ENCODE measurements at regions not wholly inside any gene's neighbourhood (a gene's known extent, or its start where the extent isn't known, plus 50 kb on each side); places are given as distances from the start of the nearest gene placed in this dataset.

GRCh38 chr2:142796161-142796560, 81.3 kb upstream of the KYNU start:
- FAIRE-seq: no peak

GRCh38 chr2:142794850-142795249, 82.6 kb upstream of the KYNU start:
- H3K36me3 ChIP-seq (ENCODE audit: control insufficient read depth in 2 of 2, extremely low read depth in 1 of 2, insufficient read depth in 2 of 2, low read length in 2 of 2): no peaks in the 10 kb centered on the region
- H3K4me1 ChIP-seq (ENCODE audit: control insufficient read depth, extremely low read depth, insufficient read depth, low read length): no peaks in the 10 kb centered on the region
- dilution Hi-C loops (cut with MboI; ENCODE audit: extremely low pct_ligation_motif_present, low sequenced_read_pairs): no loop called here
- intact Hi-C loops (cut with micrococcal nuclease): loop anchor here (5.0 kb wide), 1 partner anchor 103 kb away; no protein-coding TSS in a partner anchor
- no peaks in the 10 kb centered on the region for H3K27me3 ChIP-seq (ENCODE audit: control insufficient read depth in 2 of 2, insufficient read depth in 2 of 2, low read length in 2 of 2)
- H3K27ac ChIP-seq (ENCODE audit: insufficient read depth, low read depth, low read length): no peak overlapping the region
- H3K9ac ChIP-seq (replicated peaks; ENCODE audit: extremely low read depth, insufficient read depth, low read length): no peak overlapping the region
- POLR2A ChIA-PET: no interaction called here
- FAIRE-seq (no peak), DNase-seq (ENCODE audit: low read depth, low spot score) (no peak)
- H4K20me1 ChIP-seq (replicated peaks; ENCODE audit: control insufficient read depth, extremely low read depth, insufficient read depth, low read length): no peaks in the 10 kb centered on the region
- no peaks in the 10 kb centered on the region for H3K9me1 ChIP-seq (replicated peaks; ENCODE audit: control insufficient read depth, extremely low read depth, insufficient read depth, low read length)
- TF ChIP-seq MYC (IDR thresholded peaks at IDR 0.05; ENCODE audit: low read depth, low read length) (no peak), CTCF (IDR thresholded peaks at IDR 0.05; ENCODE audit: extremely low read depth in 1 of 2, insufficient read depth in 1 of 2, low read depth in 1 of 2, low read length in 2 of 2) (no peak), JUN (IDR thresholded peaks at IDR 0.05; ENCODE audit: borderline replicate concordance, insufficient read depth, insufficient read length, low read depth) (no peak), MAX (IDR thresholded peaks at IDR 0.05; ENCODE audit: insufficient read depth, insufficient read length) (no peak), EZH2 (IDR thresholded peaks at IDR 0.05; ENCODE audit: borderline replicate concordance, low read depth, low read length, severe bottlenecking) (no peak), FOS (IDR thresholded peaks at IDR 0.05; ENCODE audit: borderline replicate concordance, insufficient read depth, low read length) (no peak), POLR2A (IDR thresholded peaks at IDR 0.05; ENCODE audit: low read depth, low read length) (no peak)
- CTCF ChIA-PET: interaction anchor here (2.3 kb wide), 1 partner anchor 185 kb away, joined by 11 read pairs; no protein-coding TSS in a partner anchor
- no TSS peak for BruUV-seq (replicated peaks)
- no peaks in the 10 kb centered on the region for H3K79me2 ChIP-seq (ENCODE audit: control insufficient read depth, insufficient read depth, low read length)
- no peaks in the 10 kb centered on the region for H3K9me3 ChIP-seq (replicated peaks; ENCODE audit: control insufficient read depth, insufficient read depth, low read length)
- no peak overlapping the region for H3K4me2 ChIP-seq (ENCODE audit: insufficient read depth, low read length)
- no peak overlapping the region for H3K4me3 ChIP-seq (replicated peaks in 1 of 3; ENCODE audit: insufficient read depth in 1 of 3, low read depth in 1 of 3, low read length in 3 of 3)
- no peak overlapping the region for H2AFZ ChIP-seq (ENCODE audit: low read depth, low read length)

More at GRCh38 chr2:142796161-142796560, 81.3 kb upstream of the KYNU start:
- Histone ChIP-seq H3K9ac (replicated peaks; ENCODE audit: extremely low read depth, insufficient read depth, low read length) (no peak overlapping the region), H3K79me2 (ENCODE audit: control insufficient read depth, insufficient read depth, low read length) (no peaks in the 10 kb centered on the region), H3K9me1 (replicated peaks; ENCODE audit: control insufficient read depth, extremely low read depth, insufficient read depth, low read length) (no peaks in the 10 kb centered on the region), H3K4me3 (replicated peaks in 1 of 3; ENCODE audit: insufficient read depth in 1 of 3, low read depth in 1 of 3, low read length in 3 of 3) (no peak overlapping the region), H3K27ac (ENCODE audit: insufficient read depth, low read depth, low read length) (no peak overlapping the region), H3K36me3 (ENCODE audit: control insufficient read depth in 2 of 2, extremely low read depth in 1 of 2, insufficient read depth in 2 of 2, low read length in 2 of 2) (no peaks in the 10 kb centered on the region), H4K20me1 (replicated peaks; ENCODE audit: control insufficient read depth, extremely low read depth, insufficient read depth, low read length) (no peaks in the 10 kb centered on the region), H3K9me3 (replicated peaks; ENCODE audit: control insufficient read depth, insufficient read depth, low read length) (no peaks in the 10 kb centered on the region), H3K27me3 (ENCODE audit: control insufficient read depth in 2 of 2, insufficient read depth in 2 of 2, low read length in 2 of 2) (no peaks in the 10 kb centered on the region), H3K4me2 (ENCODE audit: insufficient read depth, low read length) (no peak overlapping the region), H2AFZ (ENCODE audit: low read depth, low read length) (no peak overlapping the region), H3K4me1 (ENCODE audit: control insufficient read depth, extremely low read depth, insufficient read depth, low read length) (no peaks in the 10 kb centered on the region)
- dilution Hi-C loops (cut with MboI; ENCODE audit: extremely low pct_ligation_motif_present, low sequenced_read_pairs) (no loop called here), intact Hi-C loops (cut with micrococcal nuclease) (loop anchor here (2.0 to 5.0 kb wide), 2 partner anchors 104 to 185 kb away; no protein-coding TSS in a partner anchor)
- BruUV-seq (replicated peaks): no TSS peak
- no peak for TF ChIP-seq MYC (IDR thresholded peaks at IDR 0.05; ENCODE audit: low read depth, low read length)
- TF ChIP-seq POLR2AphosphoS5 (IDR thresholded peaks at IDR 0.05; ENCODE audit: insufficient read depth, low read depth, low read length): no peak
- TF ChIP-seq MAX (IDR thresholded peaks at IDR 0.05; ENCODE audit: insufficient read depth, insufficient read length): no peak
- no peak for TF ChIP-seq FOS (IDR thresholded peaks at IDR 0.05; ENCODE audit: borderline replicate concordance, insufficient read depth, low read length)
- TF ChIP-seq GATA2 (IDR thresholded peaks at IDR 0.05; ENCODE audit: insufficient read depth, insufficient read length, low read depth, low read length): no peak
- TF ChIP-seq JUN (IDR thresholded peaks at IDR 0.05; ENCODE audit: borderline replicate concordance, insufficient read depth, insufficient read length, low read depth): no peak
- no peak for TF ChIP-seq EZH2 (IDR thresholded peaks at IDR 0.05; ENCODE audit: borderline replicate concordance, low read depth, low read length, severe bottlenecking)
- no peak for TF ChIP-seq POLR2A (IDR thresholded peaks at IDR 0.05; ENCODE audit: low read depth, low read length)
- POLR2A ChIA-PET: no interaction called here
- CTCF ChIA-PET: interaction anchor here (1.0 to 2.3 kb wide), 3 partner anchors 184 to 194 kb away, joined by 3 to 11 read pairs (median 4); no protein-coding TSS in a partner anchor
- peak; percentile 34 for DNase-seq (ENCODE audit: low read depth, low spot score)

Measured in endothelial cell of umbilical vein (primary cell).